Hematopoietic multipotent progenitor cell treated with erythropoietin and hydrocortisone succinate and interleukin-3 and kit ligand, for 15 days (in vitro differentiated cells): ENCODE measurements at regions not wholly inside any gene's neighbourhood (a gene's known extent, or its start where the extent isn't known, plus 50 kb on each side); places are given as distances from the start of the nearest gene placed in this dataset.

Source experiments
- DNase-seq: peaks from one replicate; pipeline ENCODE4 v3.0.0-alpha.2; 2015; ENCODE audit warnings: low spot score

DNA sequence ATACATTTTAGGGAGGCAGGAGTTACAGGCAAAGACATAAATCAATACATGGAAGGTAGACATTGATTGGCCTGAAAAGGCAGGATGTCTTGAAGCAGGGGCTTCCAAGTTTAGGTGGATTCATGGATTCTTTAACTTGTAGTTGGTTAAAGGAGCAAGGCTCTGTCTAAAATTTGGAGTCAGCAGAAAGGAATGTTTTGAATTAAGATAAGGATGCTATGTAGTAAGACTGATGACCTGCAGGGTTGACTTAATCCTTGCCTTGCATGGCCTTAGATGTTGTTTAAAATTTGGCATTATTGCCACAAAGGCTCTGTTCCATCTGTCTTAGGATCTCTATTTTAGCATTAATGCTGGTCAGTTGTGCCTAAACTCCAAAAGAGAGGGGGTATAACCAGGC lies 171.3 kb downstream of the C5orf15 start:
- DNase-seq: no peak

DNA sequence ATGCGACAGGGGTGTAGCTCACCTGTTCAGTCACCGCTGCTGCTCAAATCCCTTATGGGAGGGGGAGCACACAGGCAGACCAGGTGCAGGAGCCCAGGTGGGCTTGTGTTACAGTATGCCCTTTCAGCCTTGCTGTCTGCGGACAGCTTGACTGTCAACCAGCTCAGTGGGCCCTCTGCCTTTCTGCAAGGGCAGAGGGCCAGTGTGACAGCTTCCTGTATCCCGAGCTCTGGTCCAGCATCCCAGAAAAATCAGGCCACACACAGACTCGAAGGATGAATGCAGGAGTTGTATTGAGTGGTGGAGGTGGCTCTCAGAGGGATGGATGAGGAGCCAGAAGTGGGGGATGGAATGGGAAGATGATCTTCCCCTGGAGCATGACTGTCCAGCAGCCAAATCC lies 172.2 kb downstream of the C5orf15 start:
- DNase-seq: no peak

DNA sequence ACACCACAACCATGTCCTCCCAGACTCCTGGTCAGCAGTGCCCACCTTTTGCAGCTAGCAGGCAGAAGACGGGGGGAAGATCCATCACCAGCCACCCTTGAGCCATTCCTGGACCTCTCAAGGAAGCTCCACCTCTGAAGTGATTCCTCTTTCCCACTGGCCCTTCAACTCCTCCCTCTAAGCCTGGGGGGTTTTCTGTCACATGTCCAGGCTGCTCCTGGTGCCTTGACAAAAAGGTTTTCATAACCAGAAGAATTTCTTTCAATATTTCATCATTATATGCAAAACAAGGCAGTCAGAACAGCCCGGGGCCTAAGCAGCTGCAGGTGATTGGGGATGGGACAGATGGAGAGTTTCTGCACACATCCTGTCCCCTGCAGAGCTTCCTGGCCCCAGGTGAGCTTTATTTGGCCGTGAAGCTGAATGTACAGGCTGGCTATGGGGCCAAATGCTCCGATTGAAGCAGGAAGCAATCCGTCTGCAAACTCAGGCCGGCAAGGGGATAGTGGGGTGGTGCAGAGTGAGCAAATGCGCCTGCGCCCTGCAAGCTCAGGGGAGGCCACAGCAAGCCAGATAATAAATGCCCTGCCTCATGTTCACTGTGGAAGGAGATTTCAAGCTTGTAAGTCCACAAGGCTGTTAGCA lies 173.5 kb downstream of the C5orf15 start:
- no peak for DNase-seq

DNA sequence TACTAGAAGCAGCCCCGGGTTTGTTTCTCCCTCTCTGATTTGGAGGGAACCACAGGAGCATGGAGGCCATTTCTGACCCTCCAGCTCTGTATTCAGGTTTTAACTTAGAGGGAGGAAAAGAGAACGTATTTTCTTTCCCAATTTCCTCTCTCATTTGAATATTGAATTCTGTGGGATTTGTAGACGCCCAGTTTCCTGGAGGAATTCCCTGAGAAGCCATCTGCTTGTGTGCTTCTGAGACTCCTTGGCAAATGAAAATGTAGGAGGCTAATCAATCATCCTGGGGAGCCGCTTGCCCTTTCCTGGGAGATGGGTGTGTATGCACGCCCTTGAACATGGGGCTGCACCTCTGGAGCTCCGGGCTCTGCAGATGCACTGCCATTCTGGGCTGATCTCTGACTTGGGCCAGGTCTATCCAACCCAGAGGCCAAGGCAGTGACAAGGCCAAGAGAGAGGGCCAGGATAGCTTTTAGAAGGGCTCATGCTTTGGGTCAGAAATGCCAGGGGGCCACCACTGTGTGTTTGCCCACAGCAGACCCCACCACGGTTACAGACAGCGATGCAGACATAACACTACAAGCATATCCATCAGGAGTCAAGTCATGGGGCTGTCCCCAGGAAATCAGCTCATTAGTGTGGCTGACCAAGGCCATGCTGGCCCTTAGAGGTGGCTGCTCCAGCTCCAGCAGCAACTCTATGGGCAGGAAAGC lies 174.5 kb downstream of the C5orf15 start:
- no peak for DNase-seq

DNA sequence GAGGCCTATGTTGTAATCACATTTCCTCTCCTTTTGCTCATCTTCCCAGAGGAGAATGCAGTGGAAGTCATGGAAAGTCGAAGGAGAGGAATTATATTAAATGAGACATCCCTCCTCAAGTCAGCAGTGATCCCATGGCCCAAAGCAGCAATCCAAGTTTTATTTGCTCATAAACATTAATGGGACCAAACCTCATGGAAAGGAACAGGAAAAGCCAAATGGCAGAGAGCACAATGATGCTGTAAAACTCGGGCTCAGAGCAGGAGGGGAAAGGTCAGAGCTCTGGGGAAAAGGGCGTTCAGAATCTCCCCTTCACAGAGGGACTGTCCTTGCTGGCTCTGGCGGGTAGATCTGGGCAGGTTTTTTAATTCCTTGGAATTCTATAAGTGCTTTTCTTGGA lies 175.8 kb downstream of the C5orf15 start:
- no peak for DNase-seq

DNA sequence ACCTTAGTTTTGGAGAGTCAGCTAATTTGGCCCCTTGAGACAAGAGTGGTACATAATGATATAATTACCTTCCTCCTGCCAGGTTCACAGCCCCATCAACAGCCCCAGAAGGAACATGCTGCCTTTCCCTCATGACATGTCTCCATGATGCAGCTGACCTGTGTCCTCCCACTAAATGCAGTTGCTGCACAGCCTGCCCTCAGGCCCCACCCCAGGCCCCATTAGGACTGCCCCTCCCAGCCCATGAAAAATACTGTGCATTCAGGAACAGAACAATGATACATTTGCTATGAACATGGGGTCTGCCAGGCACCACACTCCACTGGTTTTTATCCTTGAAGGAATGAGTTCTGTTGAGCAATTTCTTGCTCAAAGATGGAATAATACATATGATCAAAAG lies 176.4 kb downstream of the C5orf15 start:
- no peak for DNase-seq

DNA sequence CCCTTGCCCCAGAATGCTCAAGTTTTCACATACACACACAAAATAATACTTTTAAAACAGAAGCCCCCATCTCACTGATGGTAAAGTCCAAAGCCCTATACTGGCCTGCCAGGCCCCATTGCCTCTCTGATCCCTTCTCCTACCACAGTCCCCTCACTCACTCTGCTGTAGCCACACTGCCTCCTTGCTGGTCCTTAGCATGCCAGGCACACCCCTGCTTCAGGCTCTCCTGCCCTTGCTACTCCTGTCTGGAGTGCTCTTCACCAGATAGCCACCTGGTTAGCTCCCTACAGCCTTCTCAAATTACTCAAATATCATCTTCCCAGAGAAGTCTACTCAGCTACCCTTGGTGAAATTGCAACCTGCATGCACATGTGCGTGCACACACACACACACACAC lies 177.5 kb downstream of the C5orf15 start:
- no peak for DNase-seq

DNA sequence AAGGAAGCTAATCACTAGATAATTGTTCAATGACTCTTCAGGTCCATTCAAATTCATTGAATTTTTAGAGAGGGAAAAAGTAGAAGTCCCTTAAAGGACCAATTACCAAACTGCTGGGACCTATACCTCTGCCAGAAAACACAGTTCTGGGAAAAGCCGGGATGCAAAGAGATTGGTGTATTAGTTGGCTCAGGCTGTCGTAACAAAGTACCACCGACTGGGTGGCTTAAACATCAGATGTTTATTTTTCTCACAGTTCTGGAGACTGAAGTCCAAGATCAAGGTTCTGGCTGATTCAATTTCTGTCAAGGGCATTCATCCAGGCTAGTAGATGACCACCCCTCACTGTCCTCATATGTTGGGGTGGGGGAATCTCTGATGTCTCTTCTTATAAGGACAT lies 177.1 kb upstream of the FSTL4 start:
- no peak for DNase-seq

DNA sequence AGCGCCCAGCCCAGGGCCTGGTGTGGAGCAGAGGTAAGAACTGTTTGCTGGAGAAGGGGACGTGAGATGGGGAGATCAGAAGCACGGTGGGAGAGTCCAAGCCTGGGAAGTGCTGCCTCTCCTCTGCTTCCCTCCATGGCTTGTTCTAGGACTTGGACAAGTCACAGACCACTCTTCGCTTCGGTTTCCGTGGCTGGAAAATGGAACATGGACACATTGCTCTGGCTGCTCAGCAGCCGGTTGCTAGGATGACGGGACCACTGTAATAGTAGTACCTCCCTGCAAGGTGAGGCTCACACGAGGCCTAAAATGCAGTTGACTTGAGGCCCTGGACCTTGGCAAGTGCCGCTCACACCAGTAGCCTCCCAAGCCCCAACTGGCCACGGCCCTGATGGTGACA lies 175.8 kb upstream of the FSTL4 start:
- DNase-seq: no peak

DNA sequence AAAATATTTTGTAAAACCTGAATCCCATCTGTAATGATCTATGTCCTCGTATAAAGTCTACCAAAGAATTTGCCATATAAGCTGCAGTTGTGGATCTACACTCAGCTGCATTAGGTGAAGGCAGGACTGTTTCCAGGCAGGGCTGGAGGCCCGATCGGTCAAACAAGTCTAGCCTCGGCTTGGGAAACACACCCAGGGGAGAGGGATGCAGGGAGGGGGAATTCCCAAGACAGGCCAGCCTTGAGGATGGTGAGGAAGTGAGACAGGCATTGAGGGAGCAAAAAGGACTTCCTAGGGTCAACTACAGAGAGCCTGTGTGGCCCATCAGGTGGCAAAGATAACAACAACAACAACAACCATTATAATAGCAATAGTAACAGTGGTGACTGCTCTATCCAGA lies 174.1 kb upstream of the FSTL4 start:
- no peak for DNase-seq

DNA sequence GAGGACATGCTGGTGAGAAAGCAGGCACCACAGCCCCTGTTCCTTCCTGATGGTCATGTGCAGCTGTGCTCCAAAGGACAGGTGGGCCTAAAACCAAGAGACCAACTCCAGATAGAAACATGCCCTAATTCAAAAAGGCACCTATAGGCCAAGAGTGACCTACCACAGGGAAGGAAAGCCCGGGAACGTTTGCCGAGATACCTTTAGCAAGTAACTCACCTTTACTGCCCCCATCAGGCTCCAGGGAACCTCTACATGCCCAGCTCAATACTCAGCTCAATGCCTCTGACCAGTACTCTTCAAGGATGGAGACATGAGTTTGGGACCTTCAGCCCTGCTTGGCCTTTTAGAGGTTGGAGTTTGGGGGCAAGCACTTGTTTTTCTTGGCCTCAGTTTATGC lies 172.8 kb upstream of the FSTL4 start:
- no peak for DNase-seq

DNA sequence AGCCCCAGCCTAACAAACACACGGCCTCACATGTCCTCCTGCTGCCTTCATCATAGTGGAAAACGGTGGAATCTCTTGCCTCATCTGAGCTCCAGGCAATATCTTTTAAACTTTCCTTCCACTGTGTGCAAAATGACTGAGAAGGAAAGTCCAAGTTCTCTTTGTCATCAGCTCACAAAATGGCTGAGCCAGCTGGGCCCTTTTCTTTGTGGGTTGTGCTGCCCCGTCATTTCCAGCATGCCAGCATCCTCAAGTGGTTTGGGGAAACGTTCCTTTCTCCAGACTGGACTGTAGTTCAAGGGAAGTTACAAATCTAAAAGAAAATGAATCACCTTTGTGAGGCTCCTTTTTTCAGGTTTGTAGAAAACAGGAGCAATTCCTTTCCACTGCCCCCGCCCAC lies 171.1 kb upstream of the FSTL4 start:
- DNase-seq: no peak

DNA sequence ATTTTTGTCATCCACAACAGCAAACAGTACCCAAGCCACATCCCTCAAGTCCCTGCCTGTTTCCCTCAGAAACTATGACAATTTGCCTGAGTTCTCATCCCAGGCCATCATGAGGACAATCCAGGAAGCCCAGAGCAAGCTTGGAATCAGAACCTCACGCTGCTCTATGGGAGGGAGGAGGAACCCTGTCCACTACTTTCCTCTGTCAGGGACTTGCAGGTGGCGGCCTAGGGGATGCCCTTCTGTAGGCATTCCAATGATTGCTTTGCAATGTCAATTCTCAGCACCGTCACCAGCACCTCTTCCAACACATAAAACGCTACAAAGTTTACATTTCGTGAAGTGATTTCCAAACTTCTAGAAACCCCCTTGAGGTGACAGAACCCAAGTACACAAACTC lies 170.4 kb upstream of the FSTL4 start:
- no peak for DNase-seq

DNA sequence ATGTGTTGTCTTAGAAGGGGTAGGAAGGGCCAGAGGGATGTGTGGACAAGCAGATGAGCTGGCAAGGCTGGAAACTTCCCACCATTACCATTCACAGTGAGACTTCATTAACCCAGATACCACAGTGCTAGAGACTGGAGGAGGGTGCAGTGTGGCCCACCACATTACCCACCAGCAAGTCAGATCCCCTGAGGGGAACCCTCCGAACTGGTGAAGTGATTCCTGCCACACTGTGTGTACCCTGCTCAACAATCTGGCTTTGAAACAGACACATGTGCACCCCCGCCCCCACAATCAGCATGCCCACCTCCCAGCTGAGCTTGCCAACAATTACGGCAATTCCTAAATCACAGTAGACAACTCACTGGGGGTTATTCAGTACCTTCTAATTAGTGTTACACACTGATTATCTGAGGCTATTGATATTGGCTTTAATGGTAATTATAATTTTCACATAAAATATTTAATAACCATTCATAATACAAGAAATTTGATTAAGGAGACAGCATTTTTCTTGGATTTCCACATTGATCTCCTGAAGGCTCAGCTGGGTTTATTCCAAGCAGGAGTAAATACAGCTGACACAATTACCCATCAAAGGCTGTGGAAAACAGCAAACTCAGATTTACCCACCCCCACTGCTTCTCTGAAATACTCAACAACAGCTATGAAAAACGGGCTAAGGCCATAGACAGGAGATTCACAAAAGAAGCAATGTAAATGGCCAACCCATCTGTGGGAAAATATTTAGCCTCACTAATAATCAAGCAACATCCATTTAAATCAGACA lies 169.3 kb upstream of the FSTL4 start:
- DNase-seq: no peak

DNA sequence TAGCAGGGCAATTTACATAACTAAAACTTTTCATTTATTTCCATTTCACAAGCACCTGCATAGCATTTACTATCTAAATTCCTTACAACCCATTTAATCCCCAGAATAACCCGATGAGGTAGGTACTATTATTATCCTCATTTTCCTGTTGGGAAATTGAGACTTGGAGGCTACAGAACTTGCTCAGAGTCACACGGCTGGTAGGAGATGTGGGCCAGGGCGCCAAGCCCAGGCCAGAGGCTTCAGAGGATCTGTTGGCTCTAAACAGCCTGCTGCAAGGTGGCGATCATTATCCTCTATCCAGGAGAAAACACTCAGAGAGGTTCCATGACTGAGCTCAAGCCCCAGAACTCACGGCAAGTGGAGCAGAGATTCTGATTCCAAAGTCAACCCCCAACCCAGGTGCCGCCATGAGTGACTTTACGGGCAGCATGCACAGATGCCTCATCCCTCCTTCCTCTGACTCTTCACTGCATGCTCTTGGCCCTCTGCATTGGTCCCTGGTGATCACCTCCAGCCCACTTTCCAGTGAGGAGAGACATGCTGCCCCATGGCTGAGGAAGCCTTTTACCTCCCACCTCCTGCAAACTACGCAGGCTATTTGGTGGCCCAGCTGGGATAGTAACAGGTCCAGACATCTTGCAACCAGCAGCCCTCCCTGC lies 168.4 kb upstream of the FSTL4 start:
- no peak for DNase-seq

DNA sequence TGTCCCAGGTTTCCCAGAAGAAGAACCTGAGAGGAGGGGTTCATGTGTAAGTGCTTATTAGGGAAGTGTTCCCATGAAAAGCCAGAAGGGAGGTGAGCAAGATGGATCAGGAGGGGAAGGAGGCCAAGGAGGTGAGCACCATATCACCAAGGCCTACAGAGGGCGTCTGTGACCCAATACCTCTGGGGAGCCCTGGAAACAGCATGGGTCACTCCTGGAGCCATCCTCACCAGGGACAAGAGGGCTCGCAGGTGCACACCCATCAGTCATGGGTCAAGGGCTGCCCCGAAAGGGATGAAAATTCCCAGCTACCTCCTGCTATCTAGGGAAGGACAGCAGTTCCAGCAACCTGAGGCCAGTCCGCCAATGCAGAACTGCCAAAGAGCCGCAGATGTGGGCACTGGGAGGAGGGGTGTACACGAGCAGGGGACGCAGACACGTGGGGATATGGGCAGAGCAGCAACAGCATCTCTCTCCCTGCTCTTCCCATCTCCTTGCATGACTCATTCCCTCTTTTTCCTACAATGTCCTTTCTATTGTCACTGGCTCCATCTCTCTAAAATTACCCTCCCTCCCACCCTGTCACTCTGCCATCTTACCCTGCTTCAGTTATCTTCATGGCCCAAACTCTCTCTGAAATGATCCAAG lies 167.6 kb upstream of the FSTL4 start:
- DNase-seq: no peak

DNA sequence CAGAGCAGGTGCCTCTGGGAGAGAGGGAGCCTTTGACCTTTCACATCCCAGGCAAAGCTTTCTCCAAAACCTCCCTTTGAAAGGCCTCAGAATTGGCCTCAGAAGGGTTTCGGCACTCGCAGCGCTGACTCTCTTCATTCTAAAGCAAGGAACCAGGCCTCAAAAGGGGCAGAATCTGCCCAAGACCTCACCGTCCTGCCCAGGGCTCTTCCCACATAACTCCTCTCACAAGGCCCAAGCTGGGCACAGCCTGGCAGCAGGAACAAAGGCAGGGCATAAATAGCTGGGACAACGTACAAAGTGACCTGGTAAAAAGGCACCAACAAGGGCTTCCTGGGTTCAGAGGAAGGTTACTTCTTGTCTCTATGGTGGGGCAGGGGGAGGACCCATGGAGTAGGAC lies 166.3 kb upstream of the FSTL4 start:
- no peak for DNase-seq

DNA sequence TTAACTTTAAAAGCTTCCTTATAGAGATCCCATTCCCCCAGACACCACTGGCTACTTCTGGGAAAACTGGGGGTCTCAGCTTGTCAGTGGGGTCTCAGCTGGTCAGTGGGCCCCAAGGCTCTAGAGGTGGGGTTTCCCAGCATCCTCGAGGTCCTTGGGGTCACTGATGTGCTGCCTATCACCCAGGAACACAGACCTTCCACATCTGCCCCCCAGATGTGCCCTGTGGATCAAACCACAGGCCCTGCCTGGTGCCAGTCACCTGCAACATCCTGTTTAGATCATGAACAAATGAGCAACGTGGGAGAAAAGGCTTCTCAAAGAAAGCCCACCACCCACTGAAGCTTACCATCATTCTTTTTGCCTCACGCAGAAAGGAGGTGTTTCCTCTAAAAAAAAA lies 165.6 kb upstream of the FSTL4 start:
- DNase-seq: no peak

DNA sequence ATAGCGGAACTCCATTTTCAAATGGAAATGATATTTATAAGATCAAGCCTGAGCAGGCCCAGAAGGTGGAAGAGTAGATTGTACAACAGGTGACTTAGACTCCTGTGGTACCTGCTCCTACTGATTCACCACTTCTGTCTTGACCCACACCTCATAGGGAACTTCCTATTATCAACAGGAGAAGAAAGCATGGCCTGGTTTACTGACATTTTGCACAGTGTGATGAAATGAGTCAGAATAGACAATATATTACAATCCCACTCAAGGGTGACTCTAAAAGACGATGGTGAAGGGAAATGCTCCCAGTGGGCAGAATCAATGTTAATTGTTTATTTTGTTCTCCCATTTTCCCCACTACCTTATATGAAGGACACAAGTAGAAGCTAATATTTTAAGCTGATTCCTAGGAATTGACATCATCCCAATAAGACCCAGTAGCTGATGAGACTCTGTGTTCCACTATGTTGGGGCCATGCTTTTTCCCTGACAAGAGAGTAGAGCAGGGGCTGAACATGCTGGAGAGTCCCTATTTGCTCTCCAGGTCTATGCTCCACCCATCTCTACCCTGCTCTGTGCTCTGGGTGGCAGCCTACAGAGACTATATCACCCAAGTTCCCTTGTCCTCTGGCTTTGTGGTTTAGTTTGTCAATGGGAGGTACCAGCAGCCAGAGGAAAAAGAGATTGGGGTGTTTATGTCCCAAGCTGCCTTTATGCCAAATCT lies 163.4 kb upstream of the FSTL4 start:
- DNase-seq: no peak

DNA sequence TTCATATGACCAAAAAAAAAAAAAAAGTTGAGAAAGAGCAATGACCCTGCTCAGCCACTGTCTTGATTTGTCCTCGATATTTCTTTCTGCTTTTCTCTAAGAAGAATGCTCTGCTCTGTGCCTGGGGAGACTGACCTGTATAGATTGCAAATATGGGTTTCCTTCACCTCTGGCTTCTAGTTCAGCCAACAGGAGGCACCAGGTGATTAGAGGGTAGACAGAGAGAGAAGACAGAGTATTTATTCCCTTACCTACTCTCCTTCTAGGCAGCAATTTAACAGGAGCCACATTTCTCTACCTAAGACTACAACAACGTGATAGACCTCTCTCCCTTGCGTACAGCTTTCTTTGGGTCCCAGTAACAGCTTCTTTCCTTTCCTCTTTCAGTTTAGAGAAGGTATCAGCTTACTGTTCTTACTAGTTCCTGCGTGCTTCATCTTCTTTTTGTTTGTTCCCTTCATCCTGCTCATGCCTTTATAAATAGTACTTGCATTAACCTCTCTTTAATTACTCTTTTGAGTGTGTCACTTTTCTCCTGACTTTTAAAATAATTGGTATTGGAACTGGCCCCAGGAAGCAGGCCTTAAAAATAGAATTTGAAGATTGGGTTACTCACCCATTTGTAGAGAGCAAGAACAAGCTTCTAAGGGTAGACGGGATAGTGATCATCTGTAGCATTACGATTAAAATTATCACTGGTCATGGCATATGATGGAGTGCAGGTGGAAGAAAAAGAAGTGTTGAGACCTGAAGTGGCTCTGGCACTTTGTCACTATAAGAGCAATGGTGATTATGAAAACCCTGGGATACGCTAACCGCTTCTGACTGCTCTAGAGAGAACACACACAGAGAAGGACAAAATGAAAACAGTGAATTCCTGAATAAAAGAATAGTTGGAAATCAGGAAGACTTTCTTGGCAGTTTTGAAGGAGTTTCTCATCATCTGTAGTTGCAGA lies 161.2 kb upstream of the FSTL4 start:
- DNase-seq: no peak

DNA sequence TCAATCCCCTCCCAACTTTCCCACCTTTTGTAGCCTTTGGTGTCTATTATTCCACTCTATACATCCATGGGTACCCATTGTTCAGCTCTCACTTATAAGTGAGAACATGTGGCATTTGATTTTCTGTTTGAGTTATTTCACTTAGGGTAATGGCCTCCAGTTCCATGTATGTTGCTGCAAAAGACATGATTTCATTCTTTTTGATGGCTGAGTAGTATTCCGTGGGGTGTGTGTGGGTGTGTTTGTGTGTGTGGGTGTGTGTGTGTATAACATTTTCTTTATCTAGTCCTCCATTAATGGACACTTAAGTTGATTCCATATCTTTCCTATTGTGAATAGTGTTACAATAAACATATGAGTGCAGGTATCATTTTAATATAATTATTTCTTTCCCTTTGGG lies 157.5 kb upstream of the FSTL4 start:
- DNase-seq: no peak
